IPS DF 6.9 (cell line): ENCODE measurements at regions not wholly inside any gene's neighbourhood (a gene's known extent, or its start where the extent isn't known, plus 50 kb on each side); places are given as distances from the start of the nearest gene placed in this dataset.
"Not testable (repeated sequence)": the region's sequence is repeated elsewhere in the genome, so short reads cannot be mapped to it uniquely, and the experiment has no call there.

Experiments
- DNase-seq: peaks from one replicate; pipeline ENCODE4 v3.0.0-alpha.2; 2013; ENCODE audit warnings: low read depth, low spot score
- H3K27ac ChIP-seq: one replicate; pipeline ENCODE4 v1.5.1; 2013; ENCODE audit warnings: low read length, control low read depth
- H3K27me3 ChIP-seq: 2 replicates; pipeline ENCODE4 v1.6.1; 2013; ENCODE audit warnings: mild to moderate bottlenecking, low read length; ENCODE audit not compliant: control insufficient read depth, insufficient read depth
- H3K36me3 ChIP-seq: 2 replicates; pipeline ENCODE4 v1.6.1; 2013; ENCODE audit warnings: low read length; ENCODE audit not compliant: control insufficient read depth, insufficient read depth
- H3K4me1 ChIP-seq: 2 replicates; pipeline ENCODE4 v1.6.1; 2013; ENCODE audit warnings: low read length; ENCODE audit not compliant: control insufficient read depth, insufficient read depth
- H3K4me3 ChIP-seq: 2 replicates; pipeline ENCODE4 v1.5.1; 2013; ENCODE audit warnings: mild to moderate bottlenecking, low read length
- H3K9me3 ChIP-seq: 2 replicates; pipeline ENCODE4 v1.6.1; 2013; ENCODE audit warnings: low read length, inconsistent platforms; ENCODE audit not compliant: control insufficient read depth, insufficient read depth
- WGBS: extraction: QIAGEN DNeasy Blood & Tissue Kit; methylation state at CpG from one replicate; pipeline ENCODE4 v1.1.7; 2013; ENCODE audit warnings: mixed read lengths, missing lambda C conversion rate; ENCODE audit not compliant: insufficient read length, insufficient coverage; 5-methylcytosine and 5-hydroxymethylcytosine counted together

DNA sequence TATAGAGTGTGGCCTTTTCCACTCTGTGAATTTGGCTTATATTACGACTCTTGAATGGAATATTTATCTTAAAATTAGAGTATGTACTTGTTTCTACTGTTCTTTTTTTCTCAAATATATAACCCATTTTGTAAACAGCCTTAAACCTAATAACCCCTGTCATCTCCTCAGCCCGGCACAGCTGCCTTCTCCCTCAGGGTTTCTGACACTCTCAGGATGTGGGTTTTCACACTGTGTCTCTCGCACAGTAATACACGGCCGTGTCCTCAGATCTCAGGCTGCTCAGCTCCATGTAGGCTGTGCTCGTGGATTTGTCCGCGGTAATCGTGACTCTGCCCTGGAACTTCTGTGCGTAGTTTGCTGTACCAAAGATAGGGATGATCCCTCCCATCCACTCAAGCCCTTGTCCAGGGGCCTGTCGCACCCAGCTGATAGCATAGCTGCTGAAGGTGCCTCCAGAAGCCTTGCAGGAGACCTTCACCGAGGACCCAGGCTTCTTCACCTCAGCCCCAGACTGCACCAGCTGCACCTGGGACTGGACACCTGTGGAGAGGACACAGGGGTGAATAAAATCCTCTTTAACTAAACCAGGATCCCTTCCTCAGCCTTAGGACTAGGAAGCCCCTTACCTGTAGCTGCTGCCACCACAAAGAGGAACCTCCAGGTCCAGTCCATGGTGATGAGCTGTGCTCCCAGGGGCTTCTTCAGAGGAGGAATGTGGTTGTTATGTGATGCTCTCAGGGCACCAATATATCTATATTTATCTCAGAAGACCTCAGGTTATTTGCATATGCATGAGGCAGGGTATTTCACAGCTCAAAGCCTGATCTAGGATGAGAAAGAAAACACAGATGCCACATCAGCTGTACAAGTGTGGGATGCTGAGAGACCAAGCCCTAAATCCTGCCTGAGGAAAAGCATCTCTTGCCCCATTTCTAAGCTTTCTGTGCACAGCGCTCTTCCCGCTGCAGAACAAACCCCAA, 1188.4 kb downstream of the TMEM121 start:
- no CpG with 5 or more reads among the region's 14 CpGs for WGBS
- not testable (repeated sequence) for DNase-seq, H3K27me3 ChIP-seq, H3K27ac ChIP-seq, H3K4me1 ChIP-seq, H3K9me3 ChIP-seq, H3K36me3 ChIP-seq, H3K4me3 ChIP-seq

DNA sequence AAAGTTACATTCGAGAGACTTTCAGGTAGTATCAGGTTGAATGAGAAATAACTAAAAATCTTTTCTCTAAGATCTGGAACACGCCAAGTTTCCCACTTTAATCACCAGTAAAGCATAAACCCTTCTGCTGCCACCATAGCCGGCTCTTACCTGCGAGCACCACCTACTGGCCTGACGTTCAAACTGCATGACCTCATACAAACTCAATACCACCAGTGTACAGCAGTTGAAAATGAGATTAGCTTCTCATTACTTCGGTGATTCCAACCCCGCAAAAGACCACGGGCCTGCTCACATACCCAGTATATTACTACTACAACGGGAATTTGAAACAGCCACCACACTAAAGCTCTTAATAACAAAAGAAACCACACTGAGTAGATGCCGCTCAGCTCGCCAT, 1191.2 kb downstream of the TMEM121 start:
- WGBS, result no CpG with 5 or more reads among the region's 11 CpGs

DNA sequence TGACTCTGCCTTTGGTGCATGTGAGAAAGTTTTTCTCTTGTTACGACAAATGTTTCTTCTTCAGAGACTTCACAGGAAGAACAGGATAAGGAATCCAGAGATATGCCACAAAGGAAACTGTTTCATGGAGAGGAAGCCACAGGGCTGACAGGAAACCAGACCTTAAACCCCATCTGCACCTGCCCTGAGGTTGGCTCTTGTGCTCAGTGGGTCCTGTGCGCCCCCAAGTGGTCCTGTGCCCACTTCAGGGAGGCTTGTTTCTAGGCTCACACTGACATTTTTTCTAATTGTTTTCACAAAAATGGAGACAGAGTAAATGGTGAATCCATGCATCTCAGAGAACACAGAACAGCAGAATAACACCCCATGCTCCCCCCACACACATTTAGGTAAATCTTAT, 1193.5 kb downstream of the TMEM121 start:
- not testable (repeated sequence) for H3K9me3 ChIP-seq, H3K27me3 ChIP-seq, H3K4me3 ChIP-seq, H3K27ac ChIP-seq, H3K36me3 ChIP-seq, H3K4me1 ChIP-seq, DNase-seq
- WGBS, result no CpG with 5 or more reads among the region's 2 CpGs

More for the DNA sequence above, 1191.2 kb downstream of the TMEM121 start:
- not testable (repeated sequence) for H3K9me3 ChIP-seq, DNase-seq, H3K27ac ChIP-seq, H3K4me3 ChIP-seq, H3K36me3 ChIP-seq, H3K4me1 ChIP-seq, H3K27me3 ChIP-seq

DNA sequence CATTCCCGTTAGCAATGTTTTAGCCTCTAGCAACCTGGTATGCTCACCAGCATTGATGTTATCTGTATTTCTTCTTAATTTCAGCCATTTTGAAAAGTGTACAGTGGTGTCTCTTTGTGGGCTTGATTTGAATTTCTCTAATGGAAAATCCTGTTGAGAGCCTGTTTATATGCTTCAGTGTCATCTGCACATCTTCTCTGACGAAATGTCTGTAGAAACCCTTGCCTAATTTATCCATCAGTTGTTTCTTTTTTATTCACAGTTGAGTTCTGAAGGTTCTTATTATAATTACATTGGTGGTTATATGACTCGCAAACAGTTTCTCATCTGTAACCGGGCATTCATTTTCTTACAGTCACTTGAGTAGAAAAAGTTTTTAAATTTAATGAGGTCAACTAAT, 1195.5 kb downstream of the TMEM121 start:
- H3K36me3 ChIP-seq, DNase-seq, H3K27ac ChIP-seq, H3K27me3 ChIP-seq, H3K9me3 ChIP-seq, H3K4me1 ChIP-seq, H3K4me3 ChIP-seq: not testable (repeated sequence)
- no CpG with 5 or more reads among the region's 4 CpGs for WGBS

DNA sequence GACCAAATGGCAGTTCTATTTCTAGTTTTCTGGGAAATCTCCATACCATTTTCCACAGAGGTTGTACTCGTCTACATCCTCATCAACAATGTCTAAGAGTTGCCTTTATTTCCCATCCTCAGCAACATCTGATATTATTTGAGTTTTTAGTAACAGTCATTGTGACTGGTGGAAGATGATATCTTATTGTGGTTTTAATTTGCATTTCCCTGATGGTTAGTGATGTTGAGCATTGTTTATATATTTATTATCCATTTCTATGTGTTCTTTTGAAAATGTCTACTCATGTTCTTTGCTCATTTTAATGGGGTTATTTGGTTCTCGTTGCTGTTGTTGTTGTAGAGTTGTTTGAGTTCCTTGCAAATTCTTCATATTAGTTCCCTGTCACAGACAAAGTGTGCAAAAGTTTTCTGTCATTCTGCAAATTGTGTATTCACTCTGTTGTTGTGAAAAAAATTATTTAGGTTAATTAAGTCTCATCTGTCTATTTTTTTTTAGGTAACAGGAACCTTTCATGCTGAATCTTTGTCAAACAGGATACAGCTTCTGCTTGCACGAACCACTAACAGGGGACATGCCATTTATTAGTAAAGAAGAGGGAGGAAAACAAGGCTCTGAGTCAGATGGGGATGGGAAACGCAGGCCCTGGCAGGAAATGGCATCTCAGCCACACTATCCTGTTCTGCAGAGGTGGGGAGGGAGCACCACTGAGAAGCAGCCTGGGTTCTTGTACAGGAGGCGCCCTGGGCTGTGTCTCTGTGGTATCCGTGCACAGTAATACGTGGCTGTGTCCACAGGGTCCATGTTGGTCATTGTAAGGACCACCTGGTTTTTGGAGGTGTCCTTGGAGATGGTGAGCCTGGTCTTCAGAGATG, 1196.7 kb downstream of the TMEM121 start:
- not testable (repeated sequence) for H3K4me3 ChIP-seq, H3K4me1 ChIP-seq, H3K9me3 ChIP-seq, H3K27ac ChIP-seq, DNase-seq, H3K36me3 ChIP-seq, H3K27me3 ChIP-seq
- no CpG with 5 or more reads among the region's 7 CpGs for WGBS

DNA sequence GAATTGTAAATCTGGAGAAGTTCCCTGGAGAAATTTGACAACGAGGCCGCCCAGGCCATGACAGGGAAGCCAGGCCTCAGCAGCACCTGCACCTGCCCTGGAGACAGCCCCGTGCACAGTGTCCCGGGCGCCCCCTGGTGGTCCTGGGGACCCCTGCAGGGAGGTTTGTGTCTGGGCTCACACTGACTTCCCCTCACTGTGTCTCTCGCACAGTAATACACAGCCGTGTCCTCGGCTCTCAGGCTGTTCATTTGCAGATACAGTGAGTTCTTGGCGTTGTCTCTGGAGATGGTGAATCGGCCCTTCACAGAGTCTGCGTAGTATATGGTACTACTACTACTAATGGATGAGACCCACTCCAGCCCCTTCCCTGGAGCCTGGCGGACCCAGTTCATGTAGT, 1201.6 kb downstream of the TMEM121 start:
- H3K27me3 ChIP-seq, H3K9me3 ChIP-seq, H3K36me3 ChIP-seq, H3K4me1 ChIP-seq, H3K27ac ChIP-seq, H3K4me3 ChIP-seq, DNase-seq: not testable (repeated sequence)
- no CpG with 5 or more reads among the region's 12 CpGs for WGBS

DNA sequence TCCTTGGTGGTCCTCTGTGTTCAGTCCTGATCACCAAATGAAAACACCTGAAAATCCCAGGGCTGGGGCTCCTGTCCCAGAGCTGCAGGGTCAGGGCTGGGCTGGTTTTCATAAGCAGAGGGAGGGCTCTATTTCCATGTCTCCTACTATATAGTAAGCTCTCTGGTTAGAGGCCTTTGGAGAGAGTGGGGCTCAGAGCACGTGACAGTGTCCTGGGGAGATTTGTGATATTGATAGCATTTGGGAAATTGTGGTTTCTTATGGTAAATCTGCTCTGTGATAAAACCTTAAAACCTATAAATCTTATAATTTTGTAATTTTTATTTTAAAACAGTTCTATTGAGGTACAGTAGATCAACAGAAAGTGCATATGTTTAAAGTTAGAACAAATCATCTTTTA, 1202.2 kb downstream of the TMEM121 start:
- Histone ChIP-seq H3K27ac (no peak overlapping the region), H3K4me1 (no peaks in the 10 kb centered on the region), H3K4me3 (no peak overlapping the region), H3K27me3 (no peaks in the 10 kb centered on the region), H3K9me3 (no peaks in the 10 kb centered on the region), H3K36me3 (no peaks in the 10 kb centered on the region)
- no peak for DNase-seq
- WGBS, result no CpG with 5 or more reads among the region's 1 CpG

DNA sequence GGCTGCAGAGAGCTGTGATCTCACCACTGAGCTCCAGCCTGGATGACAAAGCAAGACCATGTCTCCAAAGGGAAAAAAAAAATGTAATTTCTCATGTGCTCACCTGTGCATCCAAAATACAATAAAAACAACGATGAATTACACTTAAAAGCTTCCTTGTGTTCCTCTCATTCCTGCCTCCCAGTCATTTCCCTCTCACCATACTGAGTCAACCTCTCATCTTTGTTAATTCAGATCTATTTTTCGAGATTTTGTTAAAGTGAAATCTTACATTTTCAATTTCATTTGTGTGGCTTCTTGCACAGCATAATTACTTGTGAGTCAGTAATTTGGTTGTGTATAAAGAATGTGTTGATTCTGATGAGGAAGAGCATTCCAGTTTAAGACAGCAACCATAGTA, 1203.2 kb downstream of the TMEM121 start:
- no CpG with 5 or more reads among the region's 2 CpGs for WGBS
- H3K4me1 ChIP-seq, result no peaks in the 10 kb centered on the region
- no peaks in the 10 kb centered on the region for H3K36me3 ChIP-seq
- DNase-seq, result no peak
- no peaks in the 10 kb centered on the region for H3K27me3 ChIP-seq
- no peaks in the 10 kb centered on the region for H3K9me3 ChIP-seq
- H3K4me3 ChIP-seq, result no peak overlapping the region
- H3K27ac ChIP-seq, result no peak overlapping the region

DNA sequence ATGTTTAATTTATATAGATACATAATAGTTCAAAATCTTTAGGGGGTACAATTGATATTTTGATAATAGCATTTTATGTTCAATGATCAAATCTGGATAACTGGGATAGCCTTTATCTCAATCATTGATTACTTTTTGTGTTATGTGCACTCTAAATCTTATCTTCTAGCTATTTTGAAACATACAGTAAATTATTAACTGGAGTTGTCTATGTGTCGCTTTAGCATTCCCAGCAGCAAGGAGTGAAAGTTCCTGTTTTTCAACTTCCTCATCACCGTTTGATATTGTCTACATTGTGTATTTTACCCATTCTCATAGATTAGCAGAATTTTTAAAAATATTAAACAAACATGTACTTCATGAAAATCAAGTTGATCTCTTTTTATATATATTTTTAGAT, 1207.4 kb downstream of the TMEM121 start:
- no CpG with 5 or more reads among the region's 2 CpGs for WGBS
- no peak overlapping the region for H3K27ac ChIP-seq
- no peaks in the 10 kb centered on the region for H3K9me3 ChIP-seq
- no peaks in the 10 kb centered on the region for H3K27me3 ChIP-seq
- no peaks in the 10 kb centered on the region for H3K36me3 ChIP-seq
- H3K4me1 ChIP-seq, result no peaks in the 10 kb centered on the region
- H3K4me3 ChIP-seq, result no peak overlapping the region
- DNase-seq, result no peak

DNA sequence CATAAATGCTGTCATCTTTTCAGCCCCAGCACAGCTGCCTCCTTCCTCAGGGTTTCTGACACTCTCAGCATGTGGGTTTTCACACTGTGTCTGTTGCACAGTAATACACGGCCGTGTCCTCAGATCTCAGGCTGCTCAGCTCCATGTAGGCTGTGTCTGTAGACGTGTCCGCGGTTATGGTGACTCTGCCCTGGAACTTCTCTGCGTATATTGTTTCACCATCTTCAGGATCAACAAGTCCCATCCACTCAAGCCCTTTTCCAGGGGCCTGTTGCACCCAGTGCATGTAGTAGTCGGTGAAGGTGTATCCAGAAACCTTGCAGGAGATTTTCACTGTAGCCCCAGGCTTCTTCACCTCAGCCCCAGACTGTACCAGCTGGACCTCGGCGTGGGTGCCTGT, 1210.6 kb downstream of the TMEM121 start:
- H3K4me1 ChIP-seq, result no peaks in the 10 kb centered on the region
- DNase-seq, result no peak
- H3K27me3 ChIP-seq, result no peaks in the 10 kb centered on the region
- no peak overlapping the region for H3K27ac ChIP-seq
- H3K4me3 ChIP-seq, result no peak overlapping the region
- H3K9me3 ChIP-seq, result no peaks in the 10 kb centered on the region
- WGBS, result no CpG with 5 or more reads among the region's 9 CpGs
- H3K36me3 ChIP-seq, result no peaks in the 10 kb centered on the region
